GM12872 (cell line): ENCODE measurements at regions not wholly inside any gene's neighbourhood (a gene's known extent, or its start where the extent isn't known, plus 50 kb on each side); places are given as distances from the start of the nearest gene placed in this dataset.

Source experiments
- TF ChIP-seq, protein P1 (sequence below): IDR thresholded peaks from 3 replicates; pipeline ENCODE4 v1.5.1; 2011; ENCODE audit warnings: low read depth, mild to moderate bottlenecking, low read length, moderate library complexity; ENCODE audit not compliant: insufficient read depth

GRCh38 chr7:46654546-46655443, 733.7 kb upstream of the IGFBP3 start:
- TF ChIP-seq, protein P1, sequence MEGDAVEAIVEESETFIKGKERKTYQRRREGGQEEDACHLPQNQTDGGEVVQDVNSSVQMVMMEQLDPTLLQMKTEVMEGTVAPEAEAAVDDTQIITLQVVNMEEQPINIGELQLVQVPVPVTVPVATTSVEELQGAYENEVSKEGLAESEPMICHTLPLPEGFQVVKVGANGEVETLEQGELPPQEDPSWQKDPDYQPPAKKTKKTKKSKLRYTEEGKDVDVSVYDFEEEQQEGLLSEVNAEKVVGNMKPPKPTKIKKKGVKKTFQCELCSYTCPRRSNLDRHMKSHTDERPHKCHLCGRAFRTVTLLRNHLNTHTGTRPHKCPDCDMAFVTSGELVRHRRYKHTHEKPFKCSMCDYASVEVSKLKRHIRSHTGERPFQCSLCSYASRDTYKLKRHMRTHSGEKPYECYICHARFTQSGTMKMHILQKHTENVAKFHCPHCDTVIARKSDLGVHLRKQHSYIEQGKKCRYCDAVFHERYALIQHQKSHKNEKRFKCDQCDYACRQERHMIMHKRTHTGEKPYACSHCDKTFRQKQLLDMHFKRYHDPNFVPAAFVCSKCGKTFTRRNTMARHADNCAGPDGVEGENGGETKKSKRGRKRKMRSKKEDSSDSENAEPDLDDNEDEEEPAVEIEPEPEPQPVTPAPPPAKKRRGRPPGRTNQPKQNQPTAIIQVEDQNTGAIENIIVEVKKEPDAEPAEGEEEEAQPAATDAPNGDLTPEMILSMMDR = no peak

- TF ChIP-seq, protein P1 = no peak
Observed at GRCh38 chr7:46653848-46654247, 732.8 kb upstream of the IGFBP3 start.

DNA sequence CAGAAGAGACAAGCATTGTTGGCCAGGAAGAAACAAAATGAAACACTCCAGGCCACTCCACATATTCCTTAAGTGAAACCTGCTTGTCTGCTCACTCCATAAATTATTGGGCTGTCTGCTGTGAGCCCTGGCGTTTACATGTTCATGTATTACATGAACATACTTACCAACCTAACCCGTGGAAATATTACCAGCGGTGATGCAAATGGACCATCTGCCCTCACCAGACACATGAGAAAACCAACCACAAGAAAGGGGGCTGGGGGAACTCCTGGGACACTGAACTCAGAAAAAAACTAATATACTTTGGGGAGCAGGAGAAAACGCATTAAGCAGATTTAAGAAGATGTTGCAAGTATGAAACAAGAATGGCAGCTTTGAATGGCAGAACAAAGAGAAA, 731.2 kb upstream of the IGFBP3 start:
- TF ChIP-seq, protein P1 = no peak

DNA sequence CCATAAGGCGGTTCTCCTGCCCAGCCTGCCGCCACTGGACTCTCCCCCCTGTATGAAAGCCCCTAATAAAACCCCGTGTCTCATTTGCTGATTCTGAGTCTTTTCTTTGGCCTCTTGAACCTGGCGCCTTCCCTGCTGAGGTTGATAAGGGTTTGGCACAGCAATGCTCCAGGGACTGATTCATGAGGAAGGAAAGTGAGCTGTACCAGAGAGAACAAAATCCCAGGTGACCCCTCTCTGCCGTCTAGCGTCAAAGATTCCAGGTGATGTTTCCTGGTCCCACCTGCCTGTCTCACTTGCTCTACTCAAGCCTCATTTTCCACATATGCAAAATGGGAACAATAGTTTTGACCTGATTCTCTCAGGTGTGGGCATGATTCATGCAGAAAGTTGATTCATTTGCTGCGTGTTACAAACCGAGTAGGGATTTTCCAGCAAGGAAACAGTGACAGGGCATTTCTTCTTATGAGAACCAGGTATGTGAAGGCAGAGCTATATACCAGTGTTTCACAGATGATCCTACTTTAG, 730.6 kb upstream of the IGFBP3 start:
- TF ChIP-seq, protein P1 = no peak

GRCh38 chr7:46651070-46651469, 730.0 kb upstream of the IGFBP3 start:
- TF ChIP-seq, protein P1 = no peak

DNA sequence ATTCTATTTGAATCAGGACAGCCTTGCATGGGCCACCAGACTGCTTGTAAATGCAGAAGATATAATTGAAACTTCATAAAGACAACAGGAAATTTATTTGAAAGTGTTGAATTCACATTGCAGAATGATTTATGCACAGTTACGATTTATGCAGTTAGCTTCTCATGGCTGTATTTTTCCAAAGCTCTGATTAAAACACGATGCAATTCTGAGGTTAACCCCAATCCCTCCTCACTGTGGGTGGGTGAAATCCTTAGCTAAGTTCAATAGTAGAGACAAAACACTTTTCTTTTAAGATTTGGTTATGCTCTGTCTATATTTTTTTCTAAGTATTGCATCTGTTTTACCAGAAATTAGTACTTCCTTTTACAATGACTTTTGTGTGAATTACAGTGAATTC, 728.8 kb upstream of the IGFBP3 start:
- TF ChIP-seq, protein P1 = no peak

DNA sequence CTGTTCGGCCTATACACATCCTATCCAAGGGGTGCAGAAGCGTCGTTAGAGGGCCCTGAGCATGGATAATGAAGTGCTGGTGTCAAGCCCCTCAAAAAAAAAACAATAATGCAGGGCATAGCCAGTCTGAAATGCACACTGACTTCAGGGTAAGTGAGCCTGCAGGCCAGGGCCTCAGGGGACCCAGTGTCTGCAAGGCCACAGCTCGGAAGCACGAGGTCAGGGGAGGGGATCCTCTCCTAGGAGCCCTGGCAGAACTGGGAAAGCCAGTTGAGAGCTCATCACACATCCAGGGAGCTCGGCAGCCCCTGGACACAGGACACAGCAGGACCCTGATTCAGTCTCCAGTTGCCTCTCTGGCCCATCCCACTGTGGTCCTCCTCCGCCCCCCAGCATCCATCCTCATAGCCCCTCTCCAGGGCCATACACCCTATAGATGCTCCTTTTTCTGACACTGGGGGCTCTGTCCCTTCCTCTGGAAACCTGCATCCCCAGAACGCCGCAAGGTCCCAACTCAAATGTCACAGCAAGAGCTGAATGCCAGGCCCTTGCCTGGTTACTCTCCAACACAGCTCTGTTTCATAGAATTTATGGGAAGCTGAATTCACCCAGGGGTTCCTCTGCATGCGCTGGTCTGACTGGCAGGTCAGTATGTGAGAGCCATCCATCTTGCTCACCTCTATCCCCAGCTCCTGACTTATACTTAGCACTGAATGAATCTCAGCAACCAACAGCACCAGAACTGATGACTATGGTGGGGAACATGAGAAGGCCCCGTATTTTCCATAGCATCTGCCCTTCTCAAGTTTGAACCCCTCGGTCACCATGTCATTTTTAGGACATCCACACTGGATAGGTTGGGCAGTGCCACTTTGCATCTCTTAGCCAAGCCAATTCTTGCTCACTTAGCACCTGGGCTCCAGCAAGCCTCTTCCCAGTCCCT, 717.0 kb upstream of the IGFBP3 start:
- TF ChIP-seq, protein P1 = no peak
